ENCODE measurements at regions not wholly inside any gene's neighbourhood (a gene's known extent, or its start where the extent isn't known, plus 50 kb on each side); places are given as distances from the start of the nearest gene placed in this dataset.

- no peaks in the 10 kb centered on the region for H3K9me3 ChIP-seq
- H3K4me3 ChIP-seq: no peak overlapping the region
- ATAC-seq (peak in 7 of 8 donors; percentile 30 to 66 (median 47)), DNase-seq (peak; percentile 22 to 60)
- H3K27me3 ChIP-seq: no peaks in the 10 kb centered on the region
- H3K27ac ChIP-seq: no peak overlapping the region
- 37 to 41% methylated on average over 3 of the region's 3 CpGs for WGBS, 2 donors
- TF ChIP-seq CTCF (IDR thresholded peaks at IDR 0.05): peak; percentile 24 to 66 (median 52)
- intact Hi-C loops (cut with DNase I): loop anchor here in 4 of 10 donors (5.0 to 10.0 kb wide), 5 partner anchors 60 to 238 kb away; no protein-coding TSS in a partner anchor
- no peaks in the 10 kb centered on the region for H3K36me3 ChIP-seq
- H3K4me1 ChIP-seq: peaks cover 0 to 43% (median 28%) of the 10 kb centered on the region in 9 donors
Measured at GRCh38 chr4:128574706-128575105, 234.8 kb upstream of the JADE1 start.

GRCh38 chr4:128573781-128574508, 235.6 kb upstream of the JADE1 start:
- intact Hi-C loops (cut with DNase I): loop anchor here in 4 of 10 donors (5.0 to 10.0 kb wide), 5 partner anchors 61 to 238 kb away; no protein-coding TSS in a partner anchor
- Histone ChIP-seq H3K4me1 (peaks cover 0 to 48% (median 28%) of the 10 kb centered on the region in 9 donors), H3K27ac (peak overlapping the region in 5 of 10 donors; percentile 6 to 67 (median 41)), H3K36me3 (no peaks in the 10 kb centered on the region), H3K4me3 (no peak overlapping the region), H3K27me3 (no peaks in the 10 kb centered on the region), H3K9me3 (no peaks in the 10 kb centered on the region)
- DNase-seq (no peak), ATAC-seq (peak in 4 of 8 donors; percentile 23 to 49 (median 31))
- WGBS, 2 donors: 53 to 57% methylated on average over 4 of the region's 4 CpGs
- no peak for TF ChIP-seq CTCF (IDR thresholded peaks at IDR 0.05)

- peaks cover 0 to 51% (median 28%) of the 10 kb centered on the region in 9 donors for H3K4me1 ChIP-seq
- no peaks in the 10 kb centered on the region for H3K9me3 ChIP-seq
- no peak overlapping the region for H3K4me3 ChIP-seq
- intact Hi-C loops (cut with DNase I): loop anchor here in 4 of 10 donors (5.0 to 10.0 kb wide), 5 partner anchors 62 to 239 kb away; no protein-coding TSS in a partner anchor
- ATAC-seq (no peak), DNase-seq (no peak)
- peak overlapping the region in 6 of 10 donors; percentile 6 to 67 (median 41) for H3K27ac ChIP-seq
- no peaks in the 10 kb centered on the region for H3K36me3 ChIP-seq
- H3K27me3 ChIP-seq: no peaks in the 10 kb centered on the region
- no peak for TF ChIP-seq CTCF (IDR thresholded peaks at IDR 0.05)
- 93 to 97% methylated on average over 3 of the region's 3 CpGs for whole genome bisulfite sequencing, 2 donors
Measured at GRCh38 chr4:128572778-128573241, 236.7 kb upstream of the JADE1 start.

GRCh38 chr4:128571747-128572146, 237.8 kb upstream of the JADE1 start:
- H3K27me3 ChIP-seq: no peaks in the 10 kb centered on the region
- no peak overlapping the region for H3K4me3 ChIP-seq
- H3K27ac ChIP-seq: peak overlapping the region in 9 of 10 donors; percentile 8 to 78 (median 43)
- DNase-seq (peak in 1 of 2 donors; percentile 33), ATAC-seq (peak in 7 of 8 donors; percentile 68 to 88 (median 80))
- intact Hi-C loops (cut with DNase I): loop anchor here in 4 of 10 donors (5.0 to 10.0 kb wide), 5 partner anchors 63 to 241 kb away; no protein-coding TSS in a partner anchor
- H3K9me3 ChIP-seq: no peaks in the 10 kb centered on the region
- no peaks in the 10 kb centered on the region for H3K36me3 ChIP-seq
- TF ChIP-seq CTCF (IDR thresholded peaks at IDR 0.05): no peak
- H3K4me1 ChIP-seq: peaks cover 0 to 51% (median 28%) of the 10 kb centered on the region in 9 donors

Measured in heart right ventricle (tissue), 16 donors.